GM19043 (cell line): ENCODE measurements at regions not wholly inside any gene's neighbourhood (a gene's known extent, or its start where the extent isn't known, plus 50 kb on each side); places are given as distances from the start of the nearest gene placed in this dataset.

ENCODE experiments used
- ATAC-seq: cut with Tn5 transposase; IDR thresholded peaks from one replicate; pipeline ENCODE4 v1.9.1; 2021; ENCODE audit warnings: low read depth; ENCODE audit not compliant: unreplicated experiment

DNA sequence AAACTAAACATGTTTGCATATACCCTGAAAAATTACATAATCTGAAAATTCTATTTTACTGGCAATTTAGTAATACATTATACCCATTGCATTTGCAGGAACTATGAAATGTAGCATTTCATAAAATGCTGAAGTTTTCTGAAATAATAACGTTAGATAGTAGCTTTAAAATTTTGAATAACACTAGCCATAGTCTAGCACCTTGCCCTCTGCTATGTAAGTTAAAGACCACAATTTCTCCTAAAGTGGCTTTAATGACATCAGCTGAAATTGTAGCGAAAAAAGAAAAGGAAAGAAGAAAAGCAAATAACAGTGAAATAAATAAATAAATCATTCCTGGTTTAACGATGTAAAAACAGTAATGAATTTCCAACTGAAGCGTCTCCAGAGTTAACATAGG lies 172.8 kb upstream of the RASA1 start:
- no peak for ATAC-seq

DNA sequence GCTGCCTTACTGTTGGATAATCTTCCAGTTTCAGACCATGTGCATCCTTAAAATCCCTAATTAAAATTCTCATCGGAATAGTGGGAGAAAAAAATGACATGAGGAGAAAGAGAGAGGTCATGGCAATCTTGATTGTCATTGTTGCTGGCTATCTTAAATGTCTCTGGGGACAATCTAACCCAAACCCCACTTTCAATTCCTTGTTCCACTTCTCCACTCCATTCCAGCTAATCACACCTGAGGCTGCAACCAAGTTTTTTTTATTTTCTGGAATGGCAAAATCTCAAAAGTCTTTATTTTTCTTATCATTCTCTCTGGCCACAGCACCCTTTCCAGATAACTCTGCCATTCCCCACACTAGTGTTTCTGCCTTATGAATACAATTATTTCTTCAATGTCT lies 171.9 kb upstream of the RASA1 start:
- no peak for ATAC-seq

DNA sequence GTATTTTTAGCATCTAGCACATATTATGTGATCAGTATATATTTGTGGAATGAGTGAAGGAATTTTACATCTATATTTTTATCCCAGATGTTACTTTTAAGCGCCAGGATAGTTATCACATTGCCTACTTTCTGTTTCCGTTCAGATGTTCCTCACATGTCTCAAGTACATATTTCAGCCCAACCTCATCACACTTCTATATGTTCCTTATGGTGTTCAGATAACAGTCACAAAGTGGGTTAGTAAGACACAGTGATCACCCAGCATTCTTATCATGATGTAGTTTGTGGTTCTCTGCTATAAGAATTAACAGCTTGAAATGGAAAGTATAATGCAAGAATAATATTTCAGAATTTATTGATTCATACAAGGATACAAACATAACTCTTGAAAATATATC lies 170.0 kb upstream of the RASA1 start:
- no peak for ATAC-seq

DNA sequence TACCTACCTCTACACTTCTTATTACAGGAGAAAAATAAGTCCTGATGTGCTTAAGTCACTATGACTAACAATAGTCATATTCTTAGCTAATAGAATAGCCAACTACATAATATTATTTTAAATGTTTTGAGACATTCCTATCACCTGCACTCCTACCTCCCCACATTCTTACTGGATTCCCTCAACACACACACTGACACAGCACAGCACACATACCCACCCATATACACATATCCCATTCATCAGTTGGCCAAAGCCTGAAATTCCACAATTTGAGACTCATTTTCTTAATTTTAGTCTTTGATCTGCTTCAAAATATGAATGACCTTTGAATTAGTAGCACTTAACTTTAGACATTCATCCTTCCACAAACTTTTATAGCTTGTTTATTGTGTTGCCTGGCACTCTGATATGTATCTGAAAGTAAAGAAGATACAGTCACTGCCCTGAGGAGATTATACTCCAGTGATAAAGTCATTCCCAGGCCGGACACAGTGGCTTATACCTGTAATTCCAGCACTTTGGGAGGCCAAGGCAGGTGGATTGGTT lies 168.3 kb upstream of the RASA1 start:
- ATAC-seq = no peak

DNA sequence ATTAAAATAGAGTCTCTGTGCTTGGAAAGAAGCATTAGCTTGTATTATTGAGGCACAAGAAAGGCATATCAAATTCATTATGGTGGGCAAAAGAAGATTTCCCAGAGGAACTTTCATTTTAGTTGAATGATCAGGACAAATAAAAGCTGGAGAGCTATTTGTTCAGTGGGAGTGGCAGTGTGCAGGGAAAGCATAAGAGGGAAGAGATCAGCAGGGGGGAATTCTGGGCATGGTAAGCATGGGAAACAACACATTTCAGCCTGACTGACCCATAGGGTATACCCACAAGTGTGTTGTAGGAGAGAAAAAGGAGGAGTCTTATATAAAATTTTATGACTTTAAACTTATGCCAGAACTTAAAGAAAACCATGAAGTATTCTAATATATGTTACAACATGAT lies 167.7 kb upstream of the RASA1 start:
- ATAC-seq = no peak

DNA sequence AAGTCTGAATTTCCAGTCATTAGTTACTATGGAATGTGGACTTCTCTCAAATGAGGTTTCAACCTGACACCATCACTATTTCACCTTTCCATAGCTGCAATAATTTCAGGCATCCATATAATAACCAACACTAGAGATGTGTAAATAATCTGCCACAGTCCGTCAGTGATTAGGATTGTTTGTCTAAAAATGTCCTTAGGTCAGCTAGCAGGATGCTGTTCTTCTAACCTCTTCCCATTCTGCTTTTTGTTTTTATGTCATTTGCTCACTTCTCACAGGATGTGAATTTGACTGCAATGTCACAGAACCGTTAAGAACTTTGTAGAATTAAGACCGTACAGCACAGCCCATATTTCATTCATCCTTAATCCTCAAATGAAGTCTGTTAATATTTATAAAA lies 166.4 kb upstream of the RASA1 start:
- no peak for ATAC-seq

DNA sequence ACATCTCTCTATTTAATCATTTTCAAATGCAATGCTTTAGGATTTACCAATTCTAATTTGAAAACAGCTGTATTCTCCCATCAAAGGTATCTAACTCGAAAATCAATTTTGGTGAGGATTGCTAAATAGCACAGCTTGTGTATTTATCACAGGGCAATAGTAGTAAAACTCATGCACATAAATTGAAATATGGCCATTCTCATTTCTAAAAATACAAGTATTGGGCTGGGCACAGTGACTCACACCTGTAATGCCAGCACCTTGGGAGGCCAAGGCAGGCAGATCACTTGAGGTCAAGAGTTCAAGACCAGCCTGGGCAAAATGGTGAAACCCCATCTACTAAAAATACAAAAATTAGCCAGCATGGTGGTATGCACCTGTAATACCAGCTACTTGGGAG lies 164.8 kb upstream of the RASA1 start:
- no peak for ATAC-seq

DNA sequence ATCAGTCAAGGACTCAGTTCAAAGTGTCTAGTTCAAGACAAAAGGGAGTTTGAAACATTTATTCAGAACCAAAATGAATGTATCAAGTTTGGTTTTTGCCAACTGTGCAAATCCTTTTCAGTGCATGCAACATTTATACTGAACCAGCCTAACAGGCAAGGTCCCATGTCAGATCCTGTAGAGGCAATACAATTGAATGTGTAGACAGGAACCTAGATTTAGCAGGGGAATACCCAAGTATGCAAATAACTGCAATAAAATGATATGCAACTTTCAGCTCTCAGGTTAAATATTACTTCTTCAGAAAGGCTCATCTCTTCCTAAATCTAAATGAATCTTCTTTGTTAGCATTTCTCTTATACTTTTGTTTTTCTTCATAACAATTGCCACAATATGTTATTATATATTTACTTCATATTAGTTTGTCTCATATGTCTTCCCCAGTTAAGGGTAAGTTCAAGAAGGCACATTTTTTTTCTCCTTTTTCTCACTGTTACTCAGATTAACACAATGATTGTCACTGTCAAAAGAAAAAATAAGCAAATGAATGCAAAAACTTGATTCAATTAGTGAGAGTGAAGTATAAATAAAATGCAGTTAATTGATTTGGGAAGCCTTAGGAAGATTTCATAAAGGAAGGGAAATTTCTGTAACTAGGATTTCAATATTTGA lies 163.9 kb upstream of the RASA1 start:
- peak; percentile 95 for ATAC-seq

DNA sequence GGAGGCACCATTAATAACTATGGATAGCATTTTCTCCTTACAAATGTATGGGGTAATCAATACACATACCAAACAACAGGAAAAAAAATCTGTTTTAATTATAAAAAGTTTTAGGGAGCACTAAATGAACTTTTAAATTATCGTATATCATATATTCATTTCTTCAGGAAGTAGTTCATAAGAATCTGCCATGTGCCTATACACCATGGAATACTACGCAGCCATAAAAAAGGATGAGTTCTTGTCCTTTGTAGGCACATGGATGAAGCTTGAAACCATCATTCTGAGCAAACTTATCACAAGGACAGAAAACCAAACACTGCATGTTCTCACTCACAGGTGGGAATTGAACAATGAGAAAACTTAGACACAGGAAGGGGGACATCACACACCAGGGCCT lies 162.1 kb upstream of the RASA1 start:
- no peak for ATAC-seq

DNA sequence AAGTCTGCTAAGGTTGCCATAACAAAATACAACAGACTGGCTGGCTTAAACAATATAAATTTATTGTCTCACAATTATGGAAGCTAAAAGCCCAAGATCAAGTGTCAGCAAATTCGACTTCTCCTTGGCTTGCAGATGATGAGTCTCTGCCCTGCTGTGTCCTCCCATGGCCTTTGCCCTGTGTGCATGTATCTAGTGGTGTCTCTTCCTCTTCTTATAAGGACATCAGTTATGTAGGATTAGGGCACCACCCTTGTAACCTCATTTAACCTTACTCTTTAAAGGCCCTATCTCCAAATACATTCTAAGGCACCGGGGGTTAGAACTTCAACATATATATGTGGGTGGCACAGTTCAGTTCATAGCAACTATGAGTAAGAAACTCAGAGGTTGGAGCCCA lies 157.9 kb upstream of the RASA1 start:
- ATAC-seq = no peak

DNA sequence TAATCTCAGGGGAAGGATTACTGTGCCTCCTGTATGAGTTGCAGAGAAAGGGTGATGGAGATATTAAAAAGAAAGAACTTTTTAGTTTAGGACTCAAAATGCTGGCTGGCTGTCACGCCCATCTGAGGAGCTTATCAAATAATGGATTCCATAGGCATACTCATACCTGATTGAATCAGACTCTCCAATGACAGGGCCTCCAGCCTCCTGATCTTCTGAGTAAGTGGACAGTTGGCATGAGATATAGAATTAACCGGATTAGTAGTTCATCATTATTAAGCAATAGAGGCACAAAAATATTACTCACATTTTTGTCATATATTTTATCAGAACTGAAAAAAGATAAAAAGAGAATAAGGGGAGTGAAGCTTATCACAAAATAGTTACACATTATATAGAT lies 157.0 kb upstream of the RASA1 start:
- ATAC-seq = no peak

DNA sequence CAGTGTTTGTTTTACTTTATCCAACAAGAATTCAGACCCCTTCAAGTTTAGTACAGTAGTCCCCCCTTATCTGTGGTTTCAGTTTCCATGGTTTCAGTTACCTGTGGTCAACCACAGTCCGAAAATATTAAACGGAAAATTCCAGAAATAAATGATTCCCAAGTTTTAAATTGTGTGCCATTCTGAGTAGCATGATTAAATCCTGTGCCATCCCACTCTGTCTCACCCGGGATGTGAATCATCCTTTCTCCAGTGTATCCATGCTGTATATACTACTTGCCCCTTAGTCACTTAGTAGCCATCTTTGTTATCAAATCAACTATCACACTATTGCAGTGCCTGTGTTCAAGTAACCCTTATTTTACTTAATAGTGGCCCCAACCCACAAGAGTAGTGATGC lies 153.8 kb upstream of the RASA1 start:
- ATAC-seq = no peak

DNA sequence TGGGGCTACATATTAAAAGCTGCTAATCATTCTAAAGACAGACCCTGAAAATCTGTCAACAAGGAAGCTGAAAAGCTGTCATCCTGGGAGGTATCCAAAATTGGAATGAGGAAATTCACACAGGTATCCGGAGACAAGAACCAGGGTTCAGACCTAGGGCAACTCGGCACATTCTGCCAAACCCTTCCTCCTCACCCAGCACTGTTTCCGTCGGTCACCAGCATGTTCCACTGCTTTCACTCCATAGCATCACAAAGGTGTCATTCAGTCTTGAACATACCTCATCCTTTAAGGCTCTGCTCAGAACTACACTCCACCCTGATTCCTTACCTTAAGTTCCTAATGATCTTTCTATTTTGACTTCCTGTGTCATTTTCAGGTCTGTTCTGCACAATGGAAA lies 153.1 kb upstream of the RASA1 start:
- no peak for ATAC-seq

DNA sequence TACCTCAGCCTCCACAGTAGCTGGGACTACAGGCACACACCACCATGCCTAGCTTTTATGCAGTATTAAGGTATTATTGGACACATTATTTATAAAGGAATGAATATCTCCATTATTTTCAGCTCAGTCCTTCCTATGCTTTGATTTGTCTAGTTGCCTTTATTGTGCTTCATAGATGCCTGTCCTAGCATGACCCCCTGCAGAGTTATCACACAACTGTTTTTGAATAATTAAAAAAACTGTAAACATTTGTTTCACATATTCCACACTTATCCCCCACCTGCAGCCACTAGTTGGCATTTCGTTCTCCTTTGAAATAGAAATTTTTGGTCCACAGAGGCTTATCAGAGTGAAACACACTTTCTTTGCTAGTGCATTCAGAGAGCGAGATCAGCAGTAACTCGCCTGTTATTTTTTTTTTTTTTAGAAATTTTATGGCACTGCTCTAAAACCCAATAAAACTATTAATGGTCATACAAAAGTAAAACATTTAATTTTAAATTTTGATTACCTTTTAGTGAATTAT lies 151.8 kb upstream of the RASA1 start:
- ATAC-seq = no peak

DNA sequence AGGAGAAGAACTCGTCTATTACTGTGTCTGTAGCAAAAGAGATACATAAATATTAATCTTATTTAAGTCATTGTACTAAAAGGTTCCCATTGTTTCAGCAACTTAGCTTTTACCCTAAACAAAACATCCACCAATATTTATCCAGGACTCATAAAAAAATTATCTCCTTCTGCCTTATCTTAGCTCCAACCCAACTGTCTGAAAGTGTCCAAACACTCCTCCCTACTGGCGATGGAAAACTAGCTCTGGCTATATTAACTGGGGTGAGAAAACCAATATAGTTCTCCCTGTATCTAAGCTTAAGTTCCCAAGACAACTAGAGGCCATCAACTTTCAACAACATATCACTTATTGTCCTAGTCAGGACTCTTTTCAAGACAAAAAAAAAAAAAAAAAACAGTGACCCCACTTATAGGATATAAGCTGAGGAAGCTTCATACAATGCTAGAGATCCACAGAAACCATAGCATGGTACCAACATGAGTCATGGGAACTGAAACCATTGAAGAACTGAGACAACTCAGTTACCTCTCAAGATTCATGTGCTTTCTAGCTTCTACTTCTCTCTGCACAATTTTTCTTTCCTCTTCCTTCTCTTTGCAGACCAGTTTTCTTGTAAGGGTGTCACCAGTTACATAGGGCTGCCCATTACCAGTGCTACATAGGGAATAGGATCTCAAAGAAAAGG lies 150.7 kb upstream of the RASA1 start:
- peak; percentile 84 for ATAC-seq

DNA sequence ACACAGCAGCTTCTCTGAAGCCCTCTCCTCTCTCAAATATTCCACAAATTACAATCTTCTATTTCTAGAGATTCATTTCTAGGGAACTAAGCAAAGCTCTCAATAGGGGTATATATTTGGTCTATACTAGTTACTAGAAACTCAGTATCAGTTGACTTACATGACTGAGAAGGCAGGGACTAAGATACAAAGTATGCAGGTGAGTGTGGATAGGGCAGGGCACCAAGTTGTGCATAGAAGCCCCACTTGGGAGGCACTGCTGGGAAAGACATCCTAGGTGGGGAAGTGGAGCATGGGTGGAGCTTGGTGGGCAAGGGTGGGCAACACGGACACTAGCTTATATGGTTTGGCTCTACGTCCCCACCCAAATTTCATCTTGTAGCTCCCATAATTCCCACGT lies 148.1 kb upstream of the RASA1 start:
- ATAC-seq = no peak

DNA sequence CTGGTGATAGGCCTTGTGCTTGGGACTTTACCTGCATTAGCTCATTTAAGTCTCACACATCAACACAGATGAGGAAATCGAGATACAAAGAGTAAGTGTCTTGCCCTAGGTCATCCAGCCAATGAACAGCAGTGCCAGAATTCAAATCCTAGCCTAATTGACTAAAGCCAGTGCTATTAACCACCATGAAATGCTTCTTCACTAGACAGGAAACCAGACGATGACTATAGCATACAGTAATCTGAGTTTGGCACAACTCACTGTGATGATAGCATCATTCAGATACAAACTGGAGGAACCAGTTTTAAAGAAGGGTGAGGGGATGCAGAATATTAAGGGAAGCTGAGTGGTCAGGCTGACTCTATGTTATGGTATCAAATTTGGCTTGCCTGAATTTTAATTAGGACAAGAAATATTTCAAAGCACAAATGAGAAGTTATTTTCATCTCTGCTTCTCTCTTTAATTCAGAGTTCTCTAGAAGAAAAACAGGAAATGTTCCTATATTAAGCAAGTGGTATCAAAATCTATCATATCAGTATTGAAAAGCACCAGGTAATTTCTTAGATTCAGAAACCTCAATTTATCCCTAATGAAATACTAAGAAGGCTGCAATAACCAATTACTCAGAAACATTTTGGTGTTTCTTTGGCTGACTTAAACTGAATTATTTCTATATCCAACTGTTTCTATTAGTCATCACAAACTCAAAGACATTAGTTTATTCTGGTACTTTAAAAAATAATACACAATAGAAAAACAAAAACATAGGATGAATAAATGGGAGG lies 147.0 kb upstream of the RASA1 start:
- no peak for ATAC-seq

DNA sequence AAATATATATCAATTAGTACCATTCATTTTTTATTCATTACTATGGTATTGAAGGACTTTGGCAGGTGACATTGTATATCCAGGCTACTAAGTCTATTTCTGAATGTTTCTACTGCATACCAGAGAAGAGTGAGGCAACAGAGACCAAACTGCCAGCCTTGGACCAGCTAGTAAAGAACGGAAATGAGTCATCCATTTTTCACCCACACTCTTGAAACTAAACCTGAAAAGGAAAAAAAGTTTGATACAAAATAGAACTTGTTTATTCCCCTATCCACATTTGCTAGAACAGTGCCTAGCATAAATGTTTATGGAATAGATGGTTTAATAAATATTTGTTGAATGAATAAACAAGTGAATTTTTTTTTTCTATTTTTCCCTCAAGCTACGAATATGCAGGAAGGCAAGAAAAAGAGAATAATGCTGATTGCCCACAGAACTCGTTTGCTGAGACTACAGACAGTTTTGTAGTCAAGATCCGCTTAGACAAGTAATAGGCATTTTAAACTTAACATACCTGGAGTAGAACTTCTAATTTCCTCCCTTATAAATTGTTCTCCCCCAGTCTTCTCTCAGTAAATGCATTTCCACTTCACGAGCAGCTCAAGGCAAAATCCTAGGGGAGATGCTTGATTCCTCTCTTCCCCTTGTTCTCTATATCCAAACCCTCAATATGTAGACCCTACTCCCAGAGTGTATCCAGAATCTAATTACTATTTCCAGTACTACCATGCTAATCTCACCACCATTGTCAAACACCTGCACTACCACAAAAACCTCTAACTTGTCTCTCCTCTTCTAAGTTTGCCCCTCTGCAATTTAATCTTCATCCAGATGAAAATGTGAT lies 146.2 kb upstream of the RASA1 start:
- peak; percentile 63 for ATAC-seq

DNA sequence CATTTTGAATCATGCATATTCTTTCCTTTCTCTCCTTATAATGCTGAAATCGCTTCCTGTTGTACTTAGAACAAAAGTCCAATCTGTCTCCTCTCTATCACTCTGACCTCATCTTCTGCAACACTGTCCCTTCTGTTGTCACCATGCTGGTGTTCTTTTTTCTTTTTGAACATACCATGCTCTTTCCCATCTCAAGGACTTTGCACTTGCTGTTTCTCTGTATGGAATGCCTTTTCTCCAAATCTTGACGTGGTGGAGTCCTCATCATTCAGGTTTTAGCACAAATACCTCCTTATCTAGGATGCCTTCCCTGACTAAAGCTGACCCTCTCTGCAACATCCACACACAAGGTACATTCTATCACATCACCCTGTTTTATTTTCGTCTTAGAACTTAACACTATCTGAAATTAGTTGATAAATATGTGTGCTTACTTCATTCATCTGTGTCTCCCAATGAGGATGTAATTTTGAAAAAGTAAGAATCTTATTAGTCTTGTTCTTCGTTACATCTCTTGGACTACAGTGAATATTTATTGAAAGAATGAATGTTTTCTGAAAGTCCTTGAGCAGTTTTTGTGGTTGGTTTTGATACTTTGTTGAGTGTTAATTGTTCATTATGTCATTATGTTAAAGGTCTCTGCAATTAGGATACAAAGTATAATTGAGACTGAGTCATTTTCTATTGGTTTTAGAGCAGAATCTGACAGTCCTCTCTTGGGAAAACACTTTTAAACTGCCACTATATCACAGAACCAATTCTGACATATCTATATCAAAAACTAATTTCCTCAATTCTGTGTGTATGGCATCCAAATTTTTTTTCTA lies 145.3 kb upstream of the RASA1 start:
- no peak for ATAC-seq

DNA sequence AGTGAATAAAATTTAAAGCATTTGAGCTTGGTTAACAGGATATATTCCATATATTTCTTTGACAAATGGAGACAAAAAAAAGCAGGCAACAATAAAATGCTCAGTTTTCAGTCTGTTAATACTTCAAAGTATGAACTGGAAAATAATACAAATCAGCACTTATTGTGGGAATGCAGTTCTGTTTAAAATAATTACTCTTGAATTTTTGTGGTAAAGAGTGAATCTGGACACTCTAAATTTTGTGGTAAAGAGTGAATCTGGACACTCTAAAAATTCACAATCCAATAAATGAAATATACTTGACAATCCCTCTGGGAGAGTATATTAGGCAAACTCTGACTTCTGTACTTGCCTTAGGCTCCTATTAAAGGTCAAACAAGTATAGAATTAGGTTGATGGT lies 141.9 kb upstream of the RASA1 start:
- ATAC-seq = no peak
